T-helper 17 cell (primary cell): ENCODE measurements at regions not wholly inside any gene's neighbourhood (a gene's known extent, or its start where the extent isn't known, plus 50 kb on each side); places are given as distances from the start of the nearest gene placed in this dataset.

Experiments
- ATAC-seq: fragments of 150-1000 bp; cut with Tn5 transposase; 2 replicates; pipeline ENCODE4 v1.10.0; 2021; ENCODE audit warnings: mild to moderate bottlenecking, moderate library complexity
- DNase-seq, 3 donors: peaks; one replicate each; pipeline versions ENCODE4 v3.0.0 to v3.0.0-alpha.2; 2020 to 2021
- H3K9me3 ChIP-seq: one replicate; pipeline ENCODE4 v1.7.0; 2013; ENCODE audit warnings: low read length, mild to moderate bottlenecking; ENCODE audit not compliant: control insufficient read depth, poor library complexity, severe bottlenecking
- H3K27ac Mint-ChIP-seq: one replicate; pipeline ENCODE4 v1.8.0; 2022; ENCODE audit warnings: mild to moderate bottlenecking, moderate library complexity, mixed read lengths
- H3K27me3 Mint-ChIP-seq: one replicate; pipeline ENCODE4 v1.8.0; 2022; ENCODE audit warnings: mixed read lengths
- H3K36me3 Mint-ChIP-seq: one replicate; pipeline ENCODE4 v1.8.0; 2022; ENCODE audit warnings: low read depth, mixed read lengths
- H3K4me1 Mint-ChIP-seq: one replicate; pipeline ENCODE4 v1.8.0; 2022; ENCODE audit warnings: mild to moderate bottlenecking, mixed read lengths
- H3K4me3 Mint-ChIP-seq: one replicate; pipeline ENCODE4 v1.8.0; 2022; ENCODE audit warnings: mild to moderate bottlenecking, moderate library complexity, mixed read lengths

- H3K27me3 Mint-ChIP-seq, result peaks cover 54% of the 10 kb centered on the region
- H3K9me3 ChIP-seq, result no peaks in the 10 kb centered on the region
Measured at GRCh38 chr6:1203546-1203945, 108.4 kb upstream of the FOXQ1 start.

GRCh38 chr6:1202201-1202600 is 109.7 kb upstream of the FOXQ1 start:
- Mint-ChIP-seq H3K27me3 (peaks cover 44% of the 10 kb centered on the region), H3K27ac (no peak overlapping the region), H3K36me3 (peaks cover 2% of the 10 kb centered on the region), H3K4me1 (peaks cover 17% of the 10 kb centered on the region), H3K4me3 (no peak overlapping the region)
- ATAC-seq, result no peak
- no peak for DNase-seq
- no peaks in the 10 kb centered on the region for H3K9me3 ChIP-seq

More at GRCh38 chr6:1203546-1203945, 108.4 kb upstream of the FOXQ1 start:
- Mint-ChIP-seq H3K4me1 (peaks cover 17% of the 10 kb centered on the region), H3K36me3 (peaks cover 2% of the 10 kb centered on the region), H3K27ac (no peak overlapping the region), H3K4me3 (no peak overlapping the region)
- ATAC-seq (no peak), DNase-seq (no peak)

- Mint-ChIP-seq H3K4me1 (peaks cover 17% of the 10 kb centered on the region), H3K27ac (no peak overlapping the region), H3K36me3 (peaks cover 2% of the 10 kb centered on the region), H3K27me3 (peaks cover 39% of the 10 kb centered on the region), H3K4me3 (no peak overlapping the region)
- H3K9me3 ChIP-seq, result no peaks in the 10 kb centered on the region
- ATAC-seq (no peak), DNase-seq (no peak)
Measured at GRCh38 chr6:1201547-1202200, 110.2 kb upstream of the FOXQ1 start.

GRCh38 chr6:1200409-1201101 is 111.3 kb upstream of the FOXQ1 start:
- no peaks in the 10 kb centered on the region for H3K9me3 ChIP-seq
- H3K4me3 Mint-ChIP-seq, result no peak overlapping the region
- H3K27ac Mint-ChIP-seq, result no peak overlapping the region
- H3K4me1 Mint-ChIP-seq, result peaks cover 17% of the 10 kb centered on the region
- DNase-seq (no peak), ATAC-seq (no peak)
- H3K36me3 Mint-ChIP-seq, result peaks cover 2% of the 10 kb centered on the region
- peaks cover 31% of the 10 kb centered on the region for H3K27me3 Mint-ChIP-seq

GRCh38 chr6:1200081-1200408 is 111.9 kb upstream of the FOXQ1 start:
- ATAC-seq (no peak), DNase-seq (no peak)
- H3K27me3 Mint-ChIP-seq, result peaks cover 31% of the 10 kb centered on the region
- peaks cover 2% of the 10 kb centered on the region for H3K36me3 Mint-ChIP-seq
- peaks cover 17% of the 10 kb centered on the region for H3K4me1 Mint-ChIP-seq
- H3K9me3 ChIP-seq, result no peaks in the 10 kb centered on the region
- no peak overlapping the region for H3K4me3 Mint-ChIP-seq
- H3K27ac Mint-ChIP-seq, result no peak overlapping the region

- H3K9me3 ChIP-seq, result no peaks in the 10 kb centered on the region
- Mint-ChIP-seq H3K4me3 (no peak overlapping the region), H3K36me3 (no peaks in the 10 kb centered on the region), H3K27me3 (peaks cover 11% of the 10 kb centered on the region), H3K27ac (no peak overlapping the region), H3K4me1 (peaks cover 5% of the 10 kb centered on the region)
- ATAC-seq (no peak), DNase-seq (no peak)
Measured at GRCh38 chr6:1197309-1197708, 114.6 kb upstream of the FOXQ1 start.

GRCh38 chr6:1191141-1191630 is 120.7 kb upstream of the FOXQ1 start:
- Mint-ChIP-seq H3K27me3 (peaks cover 20% of the 10 kb centered on the region), H3K36me3 (no peaks in the 10 kb centered on the region), H3K4me3 (no peak overlapping the region), H3K27ac (no peak overlapping the region), H3K4me1 (no peaks in the 10 kb centered on the region)
- H3K9me3 ChIP-seq, result no peaks in the 10 kb centered on the region
- no peak for ATAC-seq
- DNase-seq, result no peak

GRCh38 chr6:1190366-1190765 is 121.5 kb upstream of the FOXQ1 start:
- no peaks in the 10 kb centered on the region for H3K9me3 ChIP-seq
- DNase-seq (no peak), ATAC-seq (no peak)

GRCh38 chr6:1188199-1188598 is 123.7 kb upstream of the FOXQ1 start:
- Mint-ChIP-seq H3K4me1 (no peaks in the 10 kb centered on the region), H3K27me3 (peaks cover 16% of the 10 kb centered on the region), H3K27ac (no peak overlapping the region), H3K4me3 (no peak overlapping the region), H3K36me3 (no peaks in the 10 kb centered on the region)
- ATAC-seq (no peak), DNase-seq (no peak)
- no peaks in the 10 kb centered on the region for H3K9me3 ChIP-seq

More at GRCh38 chr6:1190366-1190765, 121.5 kb upstream of the FOXQ1 start:
- H3K36me3 Mint-ChIP-seq, result no peaks in the 10 kb centered on the region
- H3K27me3 Mint-ChIP-seq, result peaks cover 20% of the 10 kb centered on the region
- no peak overlapping the region for H3K27ac Mint-ChIP-seq
- H3K4me3 Mint-ChIP-seq, result no peak overlapping the region
- no peaks in the 10 kb centered on the region for H3K4me1 Mint-ChIP-seq

- peaks cover 19% of the 10 kb centered on the region for H3K27me3 Mint-ChIP-seq
Measured at GRCh38 chr6:1187293-1188131, 124.4 kb upstream of the FOXQ1 start.

GRCh38 chr6:1184318-1184717 is 127.6 kb upstream of the FOXQ1 start:
- Mint-ChIP-seq H3K36me3 (no peaks in the 10 kb centered on the region), H3K27me3 (peaks cover 19% of the 10 kb centered on the region), H3K4me1 (no peaks in the 10 kb centered on the region), H3K27ac (no peak overlapping the region), H3K4me3 (no peak overlapping the region)
- no peaks in the 10 kb centered on the region for H3K9me3 ChIP-seq
- ATAC-seq, result no peak
- no peak for DNase-seq

More at GRCh38 chr6:1187293-1188131, 124.4 kb upstream of the FOXQ1 start:
- DNase-seq, result no peak
- H3K4me3 Mint-ChIP-seq, result no peak overlapping the region
- H3K36me3 Mint-ChIP-seq, result no peaks in the 10 kb centered on the region
- H3K9me3 ChIP-seq, result no peaks in the 10 kb centered on the region
- H3K4me1 Mint-ChIP-seq, result no peaks in the 10 kb centered on the region
- no peak overlapping the region for H3K27ac Mint-ChIP-seq
- ATAC-seq, result no peak

- Mint-ChIP-seq H3K4me3 (no peak overlapping the region), H3K36me3 (no peaks in the 10 kb centered on the region), H3K27ac (no peak overlapping the region), H3K27me3 (peaks cover 32% of the 10 kb centered on the region), H3K4me1 (no peaks in the 10 kb centered on the region)
- H3K9me3 ChIP-seq, result no peaks in the 10 kb centered on the region
- ATAC-seq, result no peak
- no peak for DNase-seq
Measured at GRCh38 chr6:1182722-1183521, 129.0 kb upstream of the FOXQ1 start.
